ENCODE measurements at regions not wholly inside any gene's neighbourhood (a gene's known extent, or its start where the extent isn't known, plus 50 kb on each side); places are given as distances from the start of the nearest gene placed in this dataset.

- TF ChIP-seq BCL3 (IDR thresholded peaks at IDR 0.05; ENCODE audit: borderline replicate concordance, insufficient read depth, low read depth, low read length, poor library complexity, severe bottlenecking) (no peak), ZBTB11 (CRISPR knock-in tag; IDR thresholded peaks at IDR 0.05) (no peak), ZNF384 (IDR thresholded peaks at IDR 0.05; ENCODE audit: borderline replicate concordance, low read depth, low read length) (no peak)
Measured at GRCh38 chr5:130724658-130725057, 440.4 kb downstream of the HINT1 start (continued).

GRCh38 chr5:130720355-130720754 is 444.7 kb downstream of the HINT1 start:
- DNase-seq (ENCODE audit: low read depth, low spot score) (no peak), FAIRE-seq (no peak), ATAC-seq (peak; percentile 71)
- POLR2A ChIA-PET: no interaction called here
- RAD21 ChIA-PET (ENCODE audit: unreplicated experiment): no interaction called here
- H3K4me2 ChIP-seq (ENCODE audit: control insufficient read depth, insufficient read depth): no peak overlapping the region
- in situ Hi-C loops (cut with MboI): no loop called here
- CTCF ChIA-PET: no interaction called here
- SMC1A ChIA-PET (ENCODE audit: uncharacterized antibody, unreplicated experiment): no interaction called here
- H3K27me3 ChIP-seq (replicated peaks in 1 of 2; ENCODE audit: control insufficient read depth in 2 of 2, insufficient read depth in 2 of 2, low read length in 1 of 2): no peaks in the 10 kb centered on the region
- H3K79me2 ChIP-seq (ENCODE audit: control insufficient read depth, insufficient read depth, low read length): no peaks in the 10 kb centered on the region
- no peaks in the 10 kb centered on the region for H4K20me1 ChIP-seq (ENCODE audit: control insufficient read depth, insufficient read depth)
- no peak overlapping the region for H3K4me3 ChIP-seq
- H3K4me1 ChIP-seq (ENCODE audit: control insufficient read depth, insufficient read depth, low read length): no peaks in the 10 kb centered on the region
- no peaks in the 10 kb centered on the region for H3K36me3 ChIP-seq (ENCODE audit: control insufficient read depth in 2 of 2, insufficient read depth in 2 of 2, low read length in 1 of 2)
- BruUV-seq (replicated peaks): no TSS peak
- H3K9ac ChIP-seq (ENCODE audit: control insufficient read depth, insufficient read depth, low read length): no peak overlapping the region
- H3K27ac ChIP-seq (ENCODE audit: control insufficient read depth, insufficient read depth): no peak overlapping the region
- TF ChIP-seq CTCF (IDR thresholded peaks at IDR 0.05 in 2 of 3, conservative IDR thresholded peaks at IDR 0.05 in 1 of 3; ENCODE audit: control insufficient read depth in 2 of 3, extremely low read depth in 1 of 3, insufficient read depth in 1 of 3, low read depth in 3 of 3, low read length in 3 of 3) (peak in 2 of 3 experiments; percentile 22; a peak in 2 of 6 replicates), SMC3 (IDR thresholded peaks at IDR 0.05; ENCODE audit: borderline replicate concordance, low read length) (no peak), PAX8 (IDR thresholded peaks at IDR 0.05) (no peak), EGR1 (IDR thresholded peaks at IDR 0.05; ENCODE audit: borderline replicate concordance in 1 of 2, low read depth in 2 of 2, low read length in 2 of 2) (no peak)
- no peaks in the 10 kb centered on the region for H3K9me3 ChIP-seq (replicated peaks; ENCODE audit: control insufficient read depth, insufficient read depth, low read length)
- WGBS (ENCODE audit: insufficient coverage, insufficient replicate concordance, low lambda C conversion rate, missing lambda C conversion rate): 0% methylated on average over 1 of the region's 1 CpG
- no peak overlapping the region for H2AFZ ChIP-seq (ENCODE audit: control insufficient read depth, low read depth, low read length)
- intact Hi-C loops (cut with micrococcal nuclease; ENCODE audit: unreplicated experiment): no loop called here
